Calu3 (cell line): ENCODE measurements at regions not wholly inside any gene's neighbourhood (a gene's known extent, or its start where the extent isn't known, plus 50 kb on each side); places are given as distances from the start of the nearest gene placed in this dataset.
"Not testable (repeated sequence)": the region's sequence is repeated elsewhere in the genome, so short reads cannot be mapped to it uniquely, and the experiment has no call there.

Source experiments
- BruUV-seq: library from RNA; stranded (reverse); fragments of 400-500 nt; replicated peaks from 2 replicates; lab custom pipeline; 2021; lab: Mats Ljungman, UMichigan
- CTCF ChIA-PET: fragments of 300-600 bp; sonication (Branson Sonifier 250); formaldehyde crosslinking; loops from one replicate; lab custom pipeline; 2022; ENCODE audit warnings: antibody characterized with exemption; lab: Charles Lee
- DNase-seq: peaks from one replicate; pipeline ENCODE4 v3.0.0; 2022
- H3K27ac Mint-ChIP-seq: one replicate; pipeline ENCODE4 v1.8.0; 2022; ENCODE audit warnings: mixed read lengths; ENCODE audit not compliant: unreplicated experiment
- H3K27me3 Mint-ChIP-seq: one replicate; pipeline ENCODE4 v1.8.0; 2022; ENCODE audit warnings: mixed read lengths; ENCODE audit not compliant: unreplicated experiment
- H3K36me3 Mint-ChIP-seq: one replicate; pipeline ENCODE4 v1.8.0; 2022; ENCODE audit warnings: mild to moderate bottlenecking, moderate library complexity, mixed read lengths; ENCODE audit not compliant: insufficient read depth, unreplicated experiment
- H3K4me1 Mint-ChIP-seq: one replicate; pipeline ENCODE4 v1.8.0; 2022; ENCODE audit warnings: mild to moderate bottlenecking, low read depth, mixed read lengths; ENCODE audit not compliant: unreplicated experiment
- H3K4me3 Mint-ChIP-seq: one replicate; pipeline ENCODE4 v1.8.0; 2022; ENCODE audit warnings: mild to moderate bottlenecking, low read depth, moderate library complexity, mixed read lengths; ENCODE audit not compliant: unreplicated experiment
- H3K9me3 Mint-ChIP-seq: one replicate; pipeline ENCODE4 v1.8.0; 2022; ENCODE audit warnings: low read depth, mixed read lengths; ENCODE audit not compliant: unreplicated experiment
- CTCF ChIP-seq: fragments of 200-600 bp; IDR thresholded peaks from one replicate; pipeline ENCODE4 v1.8.0; 2022; ENCODE audit warnings: antibody characterized with exemption; ENCODE audit not compliant: unreplicated experiment
- intact Hi-C: fragments of 100-400 bp; cut with micrococcal nuclease; formaldehyde crosslinking; loops from one replicate; pipeline ENCODE4 v1.10.0; 2022; ENCODE audit not compliant: unreplicated experiment

GRCh38 chr14:40362856-40363255 lies 930.6 kb upstream of the FBXO33 start:
- no peak for DNase-seq
- BruUV-seq = no TSS peak
- no peak for TF ChIP-seq CTCF
- Mint-ChIP-seq H3K27me3 (no peaks in the 10 kb centered on the region), H3K4me1 (no peaks in the 10 kb centered on the region), H3K36me3 (no peaks in the 10 kb centered on the region), H3K4me3 (no peak overlapping the region), H3K9me3 (peaks cover 13% of the 10 kb centered on the region), H3K27ac (no peak overlapping the region)
- CTCF ChIA-PET = no interaction called here
- intact Hi-C loops = no loop called here

- Mint-ChIP-seq H3K27me3 (no peaks in the 10 kb centered on the region), H3K36me3 (no peaks in the 10 kb centered on the region), H3K9me3 (peaks cover 7% of the 10 kb centered on the region), H3K4me1 (no peaks in the 10 kb centered on the region), H3K4me3 (no peak overlapping the region), H3K27ac (no peak overlapping the region)
- DNase-seq = no peak
- intact Hi-C loops = no loop called here
- CTCF ChIA-PET = no interaction called here
- TF ChIP-seq CTCF = no peak
- no TSS peak for BruUV-seq
Measured at GRCh38 chr14:40354754-40355153, 922.5 kb upstream of the FBXO33 start.

GRCh38 chr14:40348104-40348503 lies 915.9 kb upstream of the FBXO33 start:
- intact Hi-C loops, H3K4me1 Mint-ChIP-seq, H3K4me3 Mint-ChIP-seq, BruUV-seq, CTCF ChIA-PET, H3K36me3 Mint-ChIP-seq, H3K27me3 Mint-ChIP-seq, H3K9me3 Mint-ChIP-seq, H3K27ac Mint-ChIP-seq, DNase-seq: not testable (repeated sequence)

GRCh38 chr14:40347675-40348074 lies 915.4 kb upstream of the FBXO33 start:
- Mint-ChIP-seq H3K36me3 (no peaks in the 10 kb centered on the region), H3K9me3 (peaks cover 3% of the 10 kb centered on the region), H3K27ac (no peak overlapping the region), H3K4me1 (no peaks in the 10 kb centered on the region), H3K27me3 (no peaks in the 10 kb centered on the region), H3K4me3 (no peak overlapping the region)
- intact Hi-C loops = no loop called here
- no TSS peak for BruUV-seq
- no peak for DNase-seq
- TF ChIP-seq CTCF = no peak
- CTCF ChIA-PET = no interaction called here

GRCh38 chr14:40346275-40346674 lies 914.0 kb upstream of the FBXO33 start:
- BruUV-seq = no TSS peak
- Mint-ChIP-seq H3K27ac (no peak overlapping the region), H3K4me1 (no peaks in the 10 kb centered on the region), H3K9me3 (peaks cover 6% of the 10 kb centered on the region), H3K4me3 (no peak overlapping the region), H3K27me3 (no peaks in the 10 kb centered on the region), H3K36me3 (no peaks in the 10 kb centered on the region)
- CTCF ChIA-PET = no interaction called here
- no peak for DNase-seq
- intact Hi-C loops = no loop called here
- no peak for TF ChIP-seq CTCF
